Stimulated activated naive CD4-positive, alpha-beta T cell (primary cell): ENCODE measurements at regions not wholly inside any gene's neighbourhood (a gene's known extent, or its start where the extent isn't known, plus 50 kb on each side); places are given as distances from the start of the nearest gene placed in this dataset.

Experiments used
- DNase-seq, 6 experiments: peaks; one replicate each; lab custom pipeline; 2025; lab: John Stamatoyannopoulos, UW

GRCh38 chr11:104333977-104334376 is 170.0 kb upstream of the PDGFD start:
- no peak for DNase-seq

DNA sequence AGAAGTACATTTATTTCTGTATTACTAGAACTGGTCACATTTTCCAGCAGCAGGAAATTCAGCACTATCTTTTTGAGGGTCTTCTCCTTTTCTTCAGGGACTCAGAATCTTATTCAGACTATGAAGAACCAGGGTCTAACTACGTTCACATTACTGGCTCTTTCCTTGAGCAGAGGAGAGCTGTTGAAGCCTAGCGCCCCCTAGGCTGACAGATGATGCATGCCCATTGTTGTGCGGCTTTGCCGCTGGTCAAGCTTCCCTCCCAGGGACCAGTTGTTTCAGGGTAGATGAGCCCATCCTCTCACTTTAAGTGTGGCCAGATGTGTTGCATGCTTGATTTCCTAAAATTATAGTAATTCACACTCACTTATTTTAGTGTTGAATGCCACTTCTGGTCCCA is 168.2 kb upstream of the PDGFD start:
- DNase-seq, result no peak

- DNase-seq, result no peak
These were observed 165.2 kb upstream of the PDGFD start for GRCh38 chr11:104329078-104329665.

GRCh38 chr11:104328512-104328907 is 164.6 kb upstream of the PDGFD start:
- no peak for DNase-seq

- no peak for DNase-seq
These were observed 164.0 kb upstream of the PDGFD start for GRCh38 chr11:104327861-104328511.

GRCh38 chr11:104325093-104325492 is 161.1 kb upstream of the PDGFD start:
- no peak for DNase-seq

DNA sequence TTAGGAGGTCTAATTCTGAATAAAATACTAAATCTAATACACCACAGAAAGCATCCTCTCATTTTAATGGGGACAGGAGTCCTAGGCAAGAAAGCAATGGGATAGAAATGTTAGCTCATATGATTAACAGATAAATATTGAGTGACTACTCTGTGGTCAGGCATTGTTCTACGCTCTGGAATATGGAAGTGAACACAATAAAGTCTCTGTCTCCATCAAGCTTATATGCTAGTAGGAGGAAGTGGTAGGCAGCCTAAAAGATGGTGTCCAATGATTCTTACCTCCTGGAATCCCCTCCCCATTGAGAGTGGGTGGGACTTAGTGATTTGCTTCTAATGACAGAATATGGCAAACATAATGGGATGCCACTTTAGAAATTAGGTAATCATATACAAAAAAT is 160.3 kb upstream of the PDGFD start:
- no peak for DNase-seq

DNA sequence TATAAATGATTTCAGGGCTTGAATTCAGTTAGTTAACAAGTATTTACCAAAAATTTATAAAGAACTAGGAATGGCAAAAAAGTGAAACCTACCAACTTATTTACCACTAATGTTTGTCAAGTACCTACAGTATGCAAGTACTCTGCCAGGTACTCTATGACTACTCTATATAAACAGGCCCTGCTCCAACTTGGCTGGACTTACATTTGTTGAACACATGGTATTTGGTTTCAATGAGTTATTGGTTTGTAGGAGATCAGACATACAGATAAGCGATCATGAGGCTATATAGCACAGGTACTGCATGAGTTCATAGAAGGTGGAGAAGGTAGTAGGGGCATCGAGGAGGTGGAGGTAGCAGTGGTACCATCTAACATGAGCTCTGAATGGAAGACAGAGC is 159.9 kb upstream of the PDGFD start:
- DNase-seq, result no peak

GRCh38 chr11:104322696-104323095 is 158.7 kb upstream of the PDGFD start:
- no peak for DNase-seq

- DNase-seq, result no peak
These were observed 157.0 kb upstream of the PDGFD start for GRCh38 chr11:104320956-104321355.

- DNase-seq, result no peak
These were observed 156.2 kb upstream of the PDGFD start for GRCh38 chr11:104320097-104320496.

GRCh38 chr11:104319396-104319795 is 155.4 kb upstream of the PDGFD start:
- no peak for DNase-seq

DNA sequence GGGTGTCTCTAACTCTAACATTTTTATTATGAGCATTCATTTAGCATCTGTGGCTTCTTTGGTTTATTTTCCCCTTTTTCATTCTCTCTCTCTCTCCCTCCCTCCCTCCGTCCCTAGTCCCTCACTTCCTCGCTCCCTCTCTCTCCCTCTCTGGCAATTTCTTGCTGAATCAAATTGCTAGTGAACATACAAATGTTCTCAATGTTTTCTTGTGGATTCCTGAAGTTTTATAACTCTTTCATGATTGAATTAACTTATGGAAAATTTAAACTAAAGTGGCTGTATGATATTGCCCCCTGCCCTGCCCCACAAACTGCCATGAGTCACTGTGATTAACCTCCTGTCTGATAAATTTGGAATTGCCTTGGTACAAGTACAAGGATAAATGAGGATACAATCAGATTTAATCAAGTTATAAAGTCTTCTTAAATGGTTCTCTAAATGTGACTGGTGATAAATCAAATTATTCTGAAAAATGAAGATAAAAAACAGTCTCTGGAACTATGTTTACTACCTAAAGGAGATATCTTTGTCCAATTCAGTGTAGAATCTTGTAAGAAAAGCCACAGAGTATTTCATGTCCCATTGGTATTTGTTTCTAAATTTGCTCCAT is 143.0 kb upstream of the PDGFD start:
- DNase-seq, result no peak

GRCh38 chr11:104301776-104302175 is 137.8 kb upstream of the PDGFD start:
- no peak for DNase-seq

DNA sequence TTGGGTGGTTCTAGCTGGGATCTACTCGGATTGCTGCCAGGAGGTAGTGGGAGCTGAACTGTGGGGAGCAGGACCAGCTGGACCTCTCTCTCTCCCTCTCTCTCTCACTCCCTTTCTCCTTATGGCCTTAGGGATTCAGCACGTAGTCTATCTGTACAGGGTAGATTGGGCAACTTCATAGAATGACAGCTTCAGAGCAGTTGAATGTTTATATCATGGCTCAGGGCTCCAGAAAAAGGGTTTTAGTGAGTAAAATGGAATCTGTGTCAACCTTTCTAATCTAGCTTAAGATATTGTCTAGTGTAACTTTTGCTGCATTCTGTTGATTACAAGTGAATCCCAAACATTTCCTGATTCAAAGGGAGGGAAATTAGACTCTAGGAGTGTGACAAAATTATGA is 127.7 kb upstream of the PDGFD start:
- no peak for DNase-seq

DNA sequence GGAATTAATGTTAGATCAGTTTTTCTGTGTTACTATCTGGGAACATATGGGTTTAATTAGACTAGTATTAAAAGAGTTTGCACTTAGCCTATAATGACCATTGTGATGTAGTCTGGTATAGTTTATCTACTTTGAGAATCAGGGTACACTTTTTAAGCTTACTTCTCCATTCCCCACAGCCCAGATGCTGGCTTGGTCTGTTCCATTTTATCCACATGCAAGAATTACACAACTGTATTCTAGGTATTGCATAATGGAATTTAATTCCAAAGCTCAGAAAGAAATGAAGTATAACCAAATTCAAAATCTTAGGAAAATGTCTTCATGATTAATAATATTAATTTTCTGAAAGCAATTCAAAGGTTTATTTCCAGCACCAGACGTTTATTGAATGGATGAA is 122.2 kb upstream of the PDGFD start:
- DNase-seq, result no peak

DNA sequence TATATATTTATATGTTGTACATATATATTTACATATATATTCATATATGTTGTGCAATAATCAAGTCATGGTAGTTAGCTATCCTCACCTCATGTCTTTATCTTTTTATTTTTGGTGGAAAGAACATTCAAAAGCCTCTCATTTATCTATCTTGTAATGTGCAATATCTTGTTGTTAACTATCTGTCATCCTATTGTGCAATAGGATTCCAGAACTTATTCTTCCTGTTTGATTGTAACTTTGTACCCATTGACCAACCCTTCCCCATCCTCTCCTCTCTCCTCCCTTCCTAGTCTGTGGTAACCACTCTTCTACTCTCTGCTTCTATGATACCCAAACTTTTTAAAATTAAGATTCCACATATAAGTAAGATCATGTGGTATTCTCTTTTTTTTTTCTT is 115.6 kb upstream of the PDGFD start:
- no peak for DNase-seq

DNA sequence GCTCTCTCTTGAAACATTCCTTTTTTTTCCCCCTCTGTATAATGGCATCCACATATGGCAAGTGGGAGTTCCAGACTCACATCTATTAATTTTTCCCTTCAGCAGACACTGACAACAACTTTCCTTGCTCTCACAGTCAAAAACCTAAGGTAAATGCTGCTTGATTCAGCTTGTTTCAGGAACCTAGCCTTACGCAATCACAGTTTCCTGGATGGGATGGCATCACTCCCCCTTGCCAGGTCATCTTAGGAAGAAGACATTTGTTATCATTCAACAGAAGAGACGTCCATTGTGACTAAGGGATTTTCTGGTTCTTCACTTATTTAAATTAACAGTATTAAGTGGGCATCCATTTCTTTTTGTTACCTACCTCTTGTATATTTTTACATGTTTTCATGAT is 112.0 kb upstream of the PDGFD start:
- no peak for DNase-seq

DNA sequence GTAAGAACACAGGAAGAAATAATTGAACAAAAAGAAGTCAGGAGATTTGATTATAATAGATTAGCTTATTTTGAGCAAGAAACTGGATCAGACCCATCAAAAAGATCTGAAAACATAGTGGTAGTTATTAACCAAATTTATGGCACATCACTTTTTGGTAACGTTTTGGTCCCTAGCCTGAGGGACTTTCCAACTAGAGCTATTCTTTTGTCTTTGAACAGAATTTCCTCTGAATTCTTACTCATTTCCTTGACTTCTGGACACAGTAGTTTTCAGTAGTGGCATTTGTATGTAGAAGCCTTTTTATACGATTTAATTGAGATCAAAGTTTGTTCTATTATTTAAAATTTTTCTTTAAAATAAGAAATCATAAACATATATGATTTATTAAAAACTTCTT is 96.5 kb upstream of the PDGFD start:
- DNase-seq, result no peak

DNA sequence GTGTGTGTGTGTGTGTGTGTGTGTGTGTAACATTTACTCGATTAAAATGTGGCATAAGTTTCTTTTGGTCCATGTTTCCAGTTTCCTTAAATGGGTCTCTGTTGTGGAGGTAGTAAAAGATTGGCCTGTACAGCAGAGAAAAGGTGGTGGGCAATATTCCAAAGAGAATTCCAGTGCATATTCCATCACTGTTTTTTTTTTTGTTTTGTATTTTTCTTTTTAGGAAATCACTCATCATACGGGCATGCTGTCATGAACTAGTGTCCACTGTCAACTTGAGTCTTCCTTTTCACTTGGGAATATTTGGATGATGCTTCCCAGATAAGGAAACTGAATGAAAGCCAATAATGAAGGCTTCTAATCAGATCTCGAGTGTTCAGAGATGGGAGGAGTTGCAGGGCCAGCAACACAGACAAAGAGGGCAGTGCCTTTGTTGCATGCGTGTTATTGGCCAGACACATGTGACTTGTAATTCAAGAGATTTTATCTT is 95.2 kb upstream of the PDGFD start:
- DNase-seq, result no peak

DNA sequence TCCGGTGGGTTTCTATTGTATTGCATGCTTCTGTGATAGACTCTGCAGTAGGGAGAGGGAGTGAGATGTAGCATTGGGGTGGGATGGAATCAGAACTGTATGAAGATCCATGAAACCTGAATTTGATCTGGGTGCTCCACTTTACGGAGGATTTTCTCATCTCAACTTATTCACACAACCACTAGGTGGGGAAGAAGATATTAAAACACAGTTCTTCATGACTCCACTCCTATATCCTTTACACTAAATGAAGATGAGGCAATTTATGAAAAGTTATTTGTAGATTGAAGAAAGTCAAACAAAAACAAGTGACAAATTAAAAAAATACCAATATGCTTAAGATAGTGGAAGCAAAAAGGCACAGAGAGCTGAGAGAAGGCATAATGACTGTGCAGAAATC is 92.6 kb upstream of the PDGFD start:
- DNase-seq, result no peak

DNA sequence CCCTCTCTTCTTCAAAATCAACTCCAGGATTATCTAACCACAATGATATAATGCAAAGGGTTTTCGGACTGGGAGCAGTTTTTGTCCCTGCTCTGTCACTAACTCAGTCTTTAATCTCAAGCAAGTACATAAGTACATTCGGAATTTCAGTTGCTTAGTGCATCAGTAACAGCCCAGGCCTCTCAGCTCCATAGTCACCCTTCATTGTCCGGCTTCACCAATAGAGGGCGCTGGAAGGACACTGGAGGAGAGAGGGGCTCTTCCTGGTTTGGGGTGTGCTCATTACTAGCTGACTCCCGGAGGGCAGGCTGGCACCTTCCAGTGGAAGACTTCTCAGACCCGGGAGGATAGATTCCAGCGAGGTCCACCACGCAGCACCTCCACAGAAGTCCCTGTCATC is 90.4 kb upstream of the PDGFD start:
- DNase-seq, result no peak

- no peak for DNase-seq
These were observed 82.6 kb upstream of the PDGFD start for GRCh38 chr11:104246590-104246989.

- DNase-seq, result no peak
These were observed 75.0 kb upstream of the PDGFD start for GRCh38 chr11:104238916-104239315.
